KG1 (cell line): ENCODE measurements at regions not wholly inside any gene's neighbourhood (a gene's known extent, or its start where the extent isn't known, plus 50 kb on each side); places are given as distances from the start of the nearest gene placed in this dataset.
"Not testable (repeated sequence)": the region's sequence is repeated elsewhere in the genome, so short reads cannot be mapped to it uniquely, and the experiment has no call there.

Experiments
- DNase-seq: peaks from one replicate; lab custom pipeline; 2025; lab: John Stamatoyannopoulos, UW

- DNase-seq = no peak
Observed at GRCh38 chr18:52063923-52064322, 276.1 kb upstream of the DCC start.

- no peak for DNase-seq
Observed at GRCh38 chr18:52069201-52069600, 270.8 kb upstream of the DCC start.

GRCh38 chr18:52070291-52070756 is 269.7 kb upstream of the DCC start:
- DNase-seq = no peak

GRCh38 chr18:52077251-52077983 is 262.6 kb upstream of the DCC start:
- DNase-seq = no peak

GRCh38 chr18:52082246-52082645 is 257.8 kb upstream of the DCC start:
- DNase-seq = no peak

- DNase-seq = no peak
Observed at GRCh38 chr18:52087140-52087539, 252.9 kb upstream of the DCC start.

GRCh38 chr18:52090005-52090404 is 250.0 kb upstream of the DCC start:
- no peak for DNase-seq

GRCh38 chr18:52093171-52093570 is 246.8 kb upstream of the DCC start:
- DNase-seq = no peak

- DNase-seq = no peak
Observed at GRCh38 chr18:52118684-52119083, 221.3 kb upstream of the DCC start.

- DNase-seq = no peak
Observed at GRCh38 chr18:52130624-52131301, 209.2 kb upstream of the DCC start.

GRCh38 chr18:52131845-52132244 is 208.2 kb upstream of the DCC start:
- DNase-seq = no peak

- no peak for DNase-seq
Observed at GRCh38 chr18:52136532-52136931, 203.5 kb upstream of the DCC start.

- no peak for DNase-seq
Observed at GRCh38 chr18:52140986-52141385, 199.0 kb upstream of the DCC start.

- no peak for DNase-seq
Observed at GRCh38 chr18:52150050-52150449, 189.9 kb upstream of the DCC start.

- no peak for DNase-seq
Observed at GRCh38 chr18:52152036-52152435, 188.0 kb upstream of the DCC start.

- no peak for DNase-seq
Observed at GRCh38 chr18:52156166-52156565, 183.8 kb upstream of the DCC start.

- no peak for DNase-seq
Observed at GRCh38 chr18:52160636-52161035, 179.4 kb upstream of the DCC start.

GRCh38 chr18:52163478-52163877 is 176.5 kb upstream of the DCC start:
- DNase-seq = no peak

- DNase-seq = not testable (repeated sequence)
Observed at GRCh38 chr18:52168131-52168530, 171.9 kb upstream of the DCC start.

GRCh38 chr18:52174220-52174619 is 165.8 kb upstream of the DCC start:
- no peak for DNase-seq

- DNase-seq = no peak
Observed at GRCh38 chr18:52175406-52175805, 164.6 kb upstream of the DCC start.

- DNase-seq = no peak
Observed at GRCh38 chr18:52183107-52183506, 156.9 kb upstream of the DCC start.

- DNase-seq = no peak
Observed at GRCh38 chr18:52190195-52190594, 149.8 kb upstream of the DCC start.

GRCh38 chr18:52190631-52191030 is 149.4 kb upstream of the DCC start:
- DNase-seq = no peak
